Heart left ventricle (tissue), 16 donors: ENCODE measurements at regions not wholly inside any gene's neighbourhood (a gene's known extent, or its start where the extent isn't known, plus 50 kb on each side); places are given as distances from the start of the nearest gene placed in this dataset.
A peak's percentile ranks its signal among the peaks of the same experiment; 100 is the strongest.

ENCODE experiments used
- ATAC-seq, 4 donors: fragments of 200-7000 bp; cut with Tn5 transposase; one replicate each; pipeline ENCODE4 v1.9.1; 2020 to 2022; ENCODE audit warnings: moderate library complexity in 4 of 4, mild to moderate bottlenecking in 3 of 4, moderate number of reproducible peaks in 1 of 4
- DNase-seq, 5 donors: peaks; one replicate each; pipeline ENCODE4 v3.0.0-alpha.2; 2020
- H3K27ac ChIP-seq, 12 donors: fragments of 200-600 bp; sonication (generic) in 4 of 12; one replicate each; pipeline versions ENCODE4 v1.5.0 to v1.8.0; 2016 to 2022; ENCODE audit warnings: mild to moderate bottlenecking in 2 of 12
- H3K27me3 ChIP-seq, 9 donors: fragments of 200-600 bp; sonication (generic) in 2 of 9; one replicate each; pipeline versions ENCODE4 v1.5.1 to v1.8.0; 2016 to 2022; ENCODE audit warnings: mild to moderate bottlenecking in 3 of 9
- H3K36me3 ChIP-seq, 9 donors: fragments of 200-600 bp; sonication (generic) in 2 of 9; one replicate each; pipeline versions ENCODE4 v1.5.0 to v1.8.0; 2018 to 2022; ENCODE audit warnings: mild to moderate bottlenecking in 2 of 9
- H3K4me1 ChIP-seq, 12 donors: fragments of 200-600 bp; sonication (generic) in 4 of 12; one replicate each; pipeline versions ENCODE4 v1.5.0 to v1.8.0; 2016 to 2022; ENCODE audit warnings: mild to moderate bottlenecking in 3 of 12
- H3K4me3 ChIP-seq, 12 donors: fragments of 200-600 bp; sonication (generic) in 4 of 12; one replicate each; pipeline versions ENCODE4 v1.5.0 to v1.8.0; 2017 to 2022; ENCODE audit warnings: mild to moderate bottlenecking in 9 of 12, moderate library complexity in 4 of 12
- H3K9me3 ChIP-seq, 12 donors: fragments of 200-600 bp; sonication (generic) in 4 of 12; one replicate each; pipeline versions ENCODE4 v1.5.0 to v1.8.0; 2016 to 2022; ENCODE audit warnings: mild to moderate bottlenecking in 1 of 12
- POLR2A ChIP-seq, 2 donors: fragments of 450-650 bp; IDR thresholded peaks; one replicate each; pipeline ENCODE4 v1.6.1; 2017; ENCODE audit warnings: antibody characterized with exemption in 2 of 2, mild to moderate bottlenecking in 2 of 2, moderate library complexity in 2 of 2
- WGBS, 4 donors: extraction: QIAGEN DNeasy Blood & Tissue Kit in 2 of 4; methylation state at CpG; one replicate each; pipeline versions ENCODE4 v1.1.5 to v1.1.7; 2013 to 2018; 5-methylcytosine and 5-hydroxymethylcytosine counted together
- intact Hi-C, 10 donors: fragments of 100-400 bp; cut with DNase I; formaldehyde crosslinking; loops; one replicate each; pipeline versions ENCODE4 v1.11.1 to v1.14.2; 2022
- TF ChIP-seq, protein P1 (sequence below), 12 donors: fragments of 200-600 bp; sonication (generic) in 4 of 12; IDR thresholded peaks; one replicate each; pipeline versions ENCODE4 v1.5.0 to v1.8.0; 2018 to 2022; ENCODE audit warnings: antibody characterized with exemption in 12 of 12, mild to moderate bottlenecking in 5 of 12
- donor health status: ischemic (EF 13 %, LVEDD 7.1; RV severe dilation, severe dysfunction).
- donor health status: healthy with polysubstance abuse.
- donor health status: DM: no; HTN: yes; CAD: no.
- donor health status: DM: no; HTN: no; CAD: no.
- donor health status: ischemic (EF 25% LVEDD 6.9; RV normal size, moderate dysfunction).
- donor health status: ischemic (EF 25% LVEDD 5.7; RV mildly dilated, moderate dysfunction).
- donor health status: healthy.
- donor health status: DM: yes; HTN: yes; CAD: no.
- donor health status: ischemic (EF 35%, LVEDD 5.7; RV mildly dilated, moderate dysfunction).
- donor health status: nonischemic (EF 11% LVEDD 7.7; RV severe dilation, severe dysfunction).
- donor health status: DM: yes; HTN: yes; CAD: no.
- donor health status: PGD.
- donor health status: ischemic (EF 29% LVEDD 5.4; RV normal size, mild dysfunction).
- donor health status: nonischemic (EF 23%, LVEDD 6.1; RV moderate dilation, normal function).

DNA sequence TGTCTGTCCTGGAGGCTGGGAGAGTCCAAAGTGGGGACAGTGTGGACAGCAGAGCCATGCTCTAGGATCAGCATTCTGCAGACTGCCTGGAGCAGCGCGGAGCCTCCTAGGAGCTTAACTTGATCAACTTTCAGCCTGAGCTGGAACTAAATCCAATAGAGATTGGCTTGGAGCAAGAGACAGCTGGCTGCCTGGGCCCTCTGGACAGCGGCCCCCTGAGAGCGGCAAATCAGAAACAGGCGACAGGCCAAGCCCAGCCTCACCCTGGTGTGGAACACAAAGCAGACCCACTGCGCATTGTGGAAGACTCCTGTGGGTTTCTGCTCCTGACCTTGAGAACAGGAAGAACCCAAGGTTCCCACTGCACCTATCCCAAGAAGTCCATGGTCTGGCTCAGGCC, 462.2 kb downstream of the TSHZ3 start:
- no peak overlapping the region for H3K27ac ChIP-seq
- no peak overlapping the region for H3K4me3 ChIP-seq
- intact Hi-C loops, result no loop called here
- H3K36me3 ChIP-seq, result no peaks in the 10 kb centered on the region
- TF ChIP-seq POLR2A (IDR thresholded peaks at IDR 0.05), result no peak
- TF ChIP-seq, protein P1, sequence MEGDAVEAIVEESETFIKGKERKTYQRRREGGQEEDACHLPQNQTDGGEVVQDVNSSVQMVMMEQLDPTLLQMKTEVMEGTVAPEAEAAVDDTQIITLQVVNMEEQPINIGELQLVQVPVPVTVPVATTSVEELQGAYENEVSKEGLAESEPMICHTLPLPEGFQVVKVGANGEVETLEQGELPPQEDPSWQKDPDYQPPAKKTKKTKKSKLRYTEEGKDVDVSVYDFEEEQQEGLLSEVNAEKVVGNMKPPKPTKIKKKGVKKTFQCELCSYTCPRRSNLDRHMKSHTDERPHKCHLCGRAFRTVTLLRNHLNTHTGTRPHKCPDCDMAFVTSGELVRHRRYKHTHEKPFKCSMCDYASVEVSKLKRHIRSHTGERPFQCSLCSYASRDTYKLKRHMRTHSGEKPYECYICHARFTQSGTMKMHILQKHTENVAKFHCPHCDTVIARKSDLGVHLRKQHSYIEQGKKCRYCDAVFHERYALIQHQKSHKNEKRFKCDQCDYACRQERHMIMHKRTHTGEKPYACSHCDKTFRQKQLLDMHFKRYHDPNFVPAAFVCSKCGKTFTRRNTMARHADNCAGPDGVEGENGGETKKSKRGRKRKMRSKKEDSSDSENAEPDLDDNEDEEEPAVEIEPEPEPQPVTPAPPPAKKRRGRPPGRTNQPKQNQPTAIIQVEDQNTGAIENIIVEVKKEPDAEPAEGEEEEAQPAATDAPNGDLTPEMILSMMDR (IDR thresholded peaks at IDR 0.05), result no peak
- ATAC-seq (no peak), DNase-seq (no peak)
- peaks cover 0 to 3% (median 0%) of the 10 kb centered on the region in 9 donors for H3K27me3 ChIP-seq
- H3K9me3 ChIP-seq, result no peaks in the 10 kb centered on the region
- 80 to 90% (median 83%) methylated on average over 6 of the region's 6 CpGs for WGBS, 4 donors
- peaks cover 0 to 14% (median 0%) of the 10 kb centered on the region in 12 donors for H3K4me1 ChIP-seq

DNA sequence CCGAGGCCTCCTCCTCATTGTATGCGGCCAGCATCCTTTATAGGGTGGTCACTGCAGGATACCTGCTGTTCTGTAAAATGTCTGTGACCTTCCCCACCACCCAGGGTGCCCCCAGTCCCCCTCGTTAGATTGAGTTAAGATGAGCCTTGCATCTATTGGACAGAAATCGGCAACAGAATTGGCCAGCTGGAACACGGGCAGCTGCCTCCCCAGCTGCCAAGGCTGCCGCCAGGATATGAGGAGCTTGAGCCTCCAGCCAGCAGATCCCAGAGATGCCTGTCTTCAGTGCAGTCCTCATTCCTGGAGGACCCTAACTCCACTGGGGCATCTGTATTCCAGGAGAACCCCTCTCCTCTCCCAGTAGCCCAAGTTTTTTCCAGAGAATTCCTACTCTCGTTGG, 463.0 kb downstream of the TSHZ3 start:
- Histone ChIP-seq H3K9me3 (no peaks in the 10 kb centered on the region), H3K36me3 (no peaks in the 10 kb centered on the region), H3K27me3 (peaks cover 0 to 3% (median 0%) of the 10 kb centered on the region in 9 donors), H3K4me3 (no peak overlapping the region), H3K27ac (no peak overlapping the region), H3K4me1 (peaks cover 0 to 14% (median 0%) of the 10 kb centered on the region in 12 donors)
- ATAC-seq (no peak), DNase-seq (no peak)
- WGBS, 4 donors, result 74 to 78% (median 76%) methylated on average over 7 of the region's 7 CpGs
- intact Hi-C loops, result no loop called here
- TF ChIP-seq, protein P1 (IDR thresholded peaks at IDR 0.05), result no peak
- TF ChIP-seq POLR2A (IDR thresholded peaks at IDR 0.05), result no peak

DNA sequence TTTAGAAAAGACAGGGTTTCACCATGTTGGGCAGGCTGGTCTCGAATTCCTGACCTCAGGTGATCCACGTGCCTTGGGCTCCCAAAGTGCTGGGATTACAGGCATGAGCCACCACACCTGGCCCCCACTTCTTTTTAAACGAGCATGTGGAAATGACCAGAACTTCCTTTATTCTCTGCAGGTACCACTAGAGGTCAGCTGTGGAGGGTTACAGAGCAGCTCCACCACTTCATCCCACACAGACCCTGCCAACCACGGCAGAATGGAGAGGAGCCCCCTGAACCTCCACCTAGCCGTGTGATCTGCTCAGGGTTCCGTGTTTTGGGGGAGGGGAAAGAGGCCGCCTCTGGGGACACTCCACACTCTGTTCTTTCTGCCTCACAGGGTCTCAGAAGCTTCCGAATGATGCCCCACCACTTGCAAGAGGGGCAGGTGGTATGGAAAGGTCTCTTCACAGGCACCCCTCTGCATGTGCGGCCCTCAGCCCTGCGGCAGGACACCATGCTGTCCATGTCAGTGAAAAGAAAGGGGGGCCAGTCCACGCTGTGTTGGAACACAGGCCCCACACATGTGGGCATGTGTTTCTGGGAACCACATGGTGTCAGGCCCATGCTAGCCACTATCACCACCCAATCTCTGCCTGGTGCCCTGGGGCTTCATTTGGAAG, 465.0 kb downstream of the TSHZ3 start:
- Histone ChIP-seq H3K4me3 (no peak overlapping the region), H3K27ac (no peak overlapping the region), H3K27me3 (peaks cover 0 to 3% (median 0%) of the 10 kb centered on the region in 9 donors), H3K4me1 (no peaks in the 10 kb centered on the region), H3K36me3 (no peaks in the 10 kb centered on the region), H3K9me3 (no peaks in the 10 kb centered on the region)
- WGBS, 4 donors, result 80 to 86% (median 85%) methylated on average over 7 to 11 of the region's 11 CpGs
- ATAC-seq, result no peak
- DNase-seq, result no peak
- intact Hi-C loops, result no loop called here
- TF ChIP-seq, protein P1 (IDR thresholded peaks at IDR 0.05), result no peak
- no peak for TF ChIP-seq POLR2A (IDR thresholded peaks at IDR 0.05)

DNA sequence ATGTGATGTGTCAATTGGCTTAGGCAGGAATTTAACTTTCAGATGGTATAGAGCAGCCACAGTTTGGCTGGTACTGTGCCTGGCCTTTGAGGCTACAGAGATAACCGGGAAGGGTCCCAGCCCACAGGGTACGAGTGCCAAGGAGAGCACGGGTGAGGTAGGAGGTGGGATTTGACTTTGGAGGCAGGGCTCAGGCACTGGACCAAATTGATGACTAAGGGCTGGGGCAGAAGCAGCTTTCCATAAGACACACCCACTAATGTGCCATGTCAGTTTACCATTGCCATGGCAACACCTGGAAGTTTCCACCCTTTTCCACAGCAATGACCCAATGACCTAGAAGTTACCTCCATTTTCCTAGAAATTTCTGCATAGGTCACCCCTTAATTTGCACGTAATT, 466.2 kb downstream of the TSHZ3 start:
- TF ChIP-seq POLR2A (IDR thresholded peaks at IDR 0.05), result no peak
- TF ChIP-seq, protein P1 (IDR thresholded peaks at IDR 0.05), result no peak
- Histone ChIP-seq H3K9me3 (no peaks in the 10 kb centered on the region), H3K4me1 (peaks cover 0 to 8% (median 0%) of the 10 kb centered on the region in 12 donors), H3K4me3 (no peak overlapping the region), H3K27ac (no peak overlapping the region), H3K27me3 (peaks cover 0 to 3% (median 0%) of the 10 kb centered on the region in 9 donors), H3K36me3 (no peaks in the 10 kb centered on the region)
- WGBS, 4 donors, result 66 to 79% (median 77%) methylated on average over 4 of the region's 4 CpGs
- DNase-seq (no peak), ATAC-seq (peak in 1 of 4 donors; percentile 28)
- intact Hi-C loops, result no loop called here
